HG03060 (cell line): ENCODE measurements at regions not wholly inside any gene's neighbourhood (a gene's known extent, or its start where the extent isn't known, plus 50 kb on each side); places are given as distances from the start of the nearest gene placed in this dataset.
A peak's percentile ranks its signal among the peaks of the same experiment; 100 is the strongest.
"Not testable (repeated sequence)": the region's sequence is repeated elsewhere in the genome, so short reads cannot be mapped to it uniquely, and the experiment has no call there.

Experiments used
- ATAC-seq: cut with Tn5 transposase; IDR thresholded peaks from one replicate; pipeline ENCODE4 v1.9.1; 2021; ENCODE audit warnings: low read depth, moderate number of reproducible peaks; ENCODE audit not compliant: unreplicated experiment

- ATAC-seq = no peak
Measured at GRCh38 chr3:193946945-193947344, 189.0 kb upstream of the HES1 start.

- no peak for ATAC-seq
Measured at GRCh38 chr3:193947596-193947995, 188.4 kb upstream of the HES1 start.

GRCh38 chr3:193948459-193948858 is 187.5 kb upstream of the HES1 start:
- no peak for ATAC-seq

- ATAC-seq = no peak
Measured at GRCh38 chr3:193951859-193952258, 184.1 kb upstream of the HES1 start.

GRCh38 chr3:193954752-193955151 is 181.2 kb upstream of the HES1 start:
- ATAC-seq = no peak

- no peak for ATAC-seq
Measured at GRCh38 chr3:193955719-193956118, 180.2 kb upstream of the HES1 start.

- no peak for ATAC-seq
Measured at GRCh38 chr3:193959861-193960260, 176.1 kb upstream of the HES1 start.

GRCh38 chr3:193960487-193961274 is 175.3 kb upstream of the HES1 start:
- no peak for ATAC-seq

GRCh38 chr3:193962986-193963685 is 172.8 kb upstream of the HES1 start:
- ATAC-seq = no peak

GRCh38 chr3:193963808-193964516 is 172.0 kb upstream of the HES1 start:
- peak; percentile 93 for ATAC-seq

GRCh38 chr3:193964517-193964880 is 171.4 kb upstream of the HES1 start:
- ATAC-seq = no peak

- ATAC-seq = no peak
Measured at GRCh38 chr3:193968380-193968974, 167.5 kb upstream of the HES1 start.

GRCh38 chr3:193970131-193970772 is 165.7 kb upstream of the HES1 start:
- ATAC-seq = not testable (repeated sequence)

GRCh38 chr3:193970773-193971206 is 165.2 kb upstream of the HES1 start:
- ATAC-seq = no peak

- ATAC-seq = no peak
Measured at GRCh38 chr3:193971261-193971751, 164.6 kb upstream of the HES1 start.

GRCh38 chr3:193971966-193972365 is 164.0 kb upstream of the HES1 start:
- ATAC-seq = no peak

GRCh38 chr3:193972832-193973231 is 163.1 kb upstream of the HES1 start:
- ATAC-seq = no peak

- no peak for ATAC-seq
Measured at GRCh38 chr3:193974191-193974652, 161.7 kb upstream of the HES1 start.

GRCh38 chr3:193974671-193975535 is 161.0 kb upstream of the HES1 start:
- ATAC-seq = no peak
